ENCODE measurements at regions not wholly inside any gene's neighbourhood (a gene's known extent, or its start where the extent isn't known, plus 50 kb on each side); places are given as distances from the start of the nearest gene placed in this dataset.
"Not testable (repeated sequence)": the region's sequence is repeated elsewhere in the genome, so short reads cannot be mapped to it uniquely, and the experiment has no call there.

GRCh38 chr10:6921026-6921425, 340.9 kb upstream of the PRKCQ start:
- DNase-seq (ENCODE audit: low spot score), result not testable (repeated sequence)

GRCh38 chr10:6920072-6921019, 340.3 kb upstream of the PRKCQ start:
- peak; percentile 80 for DNase-seq (ENCODE audit: low spot score)

GRCh38 chr10:6919077-6919476, 339.0 kb upstream of the PRKCQ start:
- DNase-seq (ENCODE audit: low spot score), result no peak

- DNase-seq (ENCODE audit: low spot score), result peak; percentile 47
These were observed 338.2 kb upstream of the PRKCQ start for GRCh38 chr10:6918305-6918704.

GRCh38 chr10:6917125-6917524, 337.0 kb upstream of the PRKCQ start:
- no peak for DNase-seq (ENCODE audit: low spot score)

- DNase-seq (ENCODE audit: low spot score), result no peak
These were observed 336.5 kb upstream of the PRKCQ start for GRCh38 chr10:6916601-6917000.

- DNase-seq (ENCODE audit: low spot score), result no peak
These were observed 335.2 kb upstream of the PRKCQ start for GRCh38 chr10:6915307-6915706.

- no peak for DNase-seq (ENCODE audit: low spot score)
These were observed 332.9 kb upstream of the PRKCQ start for GRCh38 chr10:6912929-6913328.

GRCh38 chr10:6912424-6912823, 332.3 kb upstream of the PRKCQ start:
- DNase-seq (ENCODE audit: low spot score), result no peak

GRCh38 chr10:6912021-6912420, 331.9 kb upstream of the PRKCQ start:
- no peak for DNase-seq (ENCODE audit: low spot score)

GRCh38 chr10:6909905-6910560, 330.0 kb upstream of the PRKCQ start:
- no peak for DNase-seq (ENCODE audit: low spot score)

GRCh38 chr10:6907877-6908530, 327.9 kb upstream of the PRKCQ start:
- no peak for DNase-seq (ENCODE audit: low spot score)

GRCh38 chr10:6894405-6894804, 314.3 kb upstream of the PRKCQ start:
- no peak for DNase-seq (ENCODE audit: low spot score)

- no peak for DNase-seq (ENCODE audit: low spot score)
These were observed 312.8 kb upstream of the PRKCQ start for GRCh38 chr10:6892864-6893263.

- no peak for DNase-seq (ENCODE audit: low spot score)
These were observed 311.8 kb upstream of the PRKCQ start for GRCh38 chr10:6891924-6892323.

GRCh38 chr10:6889718-6890117, 309.6 kb upstream of the PRKCQ start:
- DNase-seq (ENCODE audit: low spot score), result no peak

- no peak for DNase-seq (ENCODE audit: low spot score)
These were observed 308.4 kb upstream of the PRKCQ start for GRCh38 chr10:6888434-6888833.

GRCh38 chr10:6885284-6885683, 305.2 kb upstream of the PRKCQ start:
- DNase-seq (ENCODE audit: low spot score), result no peak

GRCh38 chr10:6881987-6882386, 301.9 kb upstream of the PRKCQ start:
- no peak for DNase-seq (ENCODE audit: low spot score)

GRCh38 chr10:6877722-6878392, 297.8 kb upstream of the PRKCQ start:
- DNase-seq (ENCODE audit: low spot score), result peak; percentile 9

- DNase-seq (ENCODE audit: low spot score), result no peak
These were observed 297.3 kb upstream of the PRKCQ start for GRCh38 chr10:6877336-6877721.

GRCh38 chr10:6875269-6875865, 295.3 kb upstream of the PRKCQ start:
- DNase-seq (ENCODE audit: low spot score), result no peak

Measured in NAMALWA (cell line).